Parathyroid adenoma (tissue), 2 donors: ENCODE measurements at regions not wholly inside any gene's neighbourhood (a gene's known extent, or its start where the extent isn't known, plus 50 kb on each side); places are given as distances from the start of the nearest gene placed in this dataset.

Experiments used
- H2AFZ ChIP-seq: fragments of 300-600 bp; sonication (generic); one replicate; pipeline ENCODE4 v1.7.0; 2017; ENCODE audit warnings: antibody characterized with exemption, mild to moderate bottlenecking
- H3K27ac ChIP-seq: fragments of 300-600 bp; sonication (generic); one replicate; pipeline ENCODE4 v1.7.0; 2017
- H3K27me3 ChIP-seq: fragments of 300-600 bp; sonication (generic); one replicate; pipeline ENCODE4 v1.7.0; 2017; ENCODE audit warnings: low read length; ENCODE audit not compliant: control insufficient read depth, insufficient read depth
- H3K36me3 ChIP-seq: fragments of 300-600 bp; sonication (generic); one replicate; pipeline ENCODE4 v1.7.0; 2017; ENCODE audit warnings: low read length; ENCODE audit not compliant: control insufficient read depth, insufficient read depth
- H3K4me1 ChIP-seq: fragments of 300-600 bp; sonication (generic); one replicate; pipeline ENCODE4 v1.7.0; 2017; ENCODE audit warnings: control low read depth
- H3K4me2 ChIP-seq: fragments of 300-600 bp; sonication (generic); one replicate; pipeline ENCODE4 v1.7.0; 2017; ENCODE audit warnings: low read length
- H3K4me3 ChIP-seq: fragments of 300-600 bp; sonication (generic); one replicate; pipeline ENCODE4 v1.7.0; 2017; ENCODE audit warnings: low read depth, low read length
- H3K79me2 ChIP-seq: fragments of 300-600 bp; sonication (generic); one replicate; pipeline ENCODE4 v1.7.0; 2017; ENCODE audit warnings: control low read depth
- H3K9ac ChIP-seq: fragments of 300-600 bp; sonication (generic); one replicate; pipeline ENCODE4 v1.7.0; 2017; ENCODE audit warnings: mild to moderate bottlenecking
- H3K9me3 ChIP-seq: fragments of 300-600 bp; sonication (generic); one replicate; pipeline ENCODE4 v1.7.0; 2017; ENCODE audit warnings: low read length; ENCODE audit not compliant: control insufficient read depth
- TF ChIP-seq, protein P1 (sequence below): fragments of 300-600 bp; sonication (generic); IDR thresholded peaks from one replicate; pipeline ENCODE4 v1.7.0; 2017; ENCODE audit warnings: antibody characterized with exemption, mild to moderate bottlenecking
- donor health status: primary hyperparathyroidism.

DNA sequence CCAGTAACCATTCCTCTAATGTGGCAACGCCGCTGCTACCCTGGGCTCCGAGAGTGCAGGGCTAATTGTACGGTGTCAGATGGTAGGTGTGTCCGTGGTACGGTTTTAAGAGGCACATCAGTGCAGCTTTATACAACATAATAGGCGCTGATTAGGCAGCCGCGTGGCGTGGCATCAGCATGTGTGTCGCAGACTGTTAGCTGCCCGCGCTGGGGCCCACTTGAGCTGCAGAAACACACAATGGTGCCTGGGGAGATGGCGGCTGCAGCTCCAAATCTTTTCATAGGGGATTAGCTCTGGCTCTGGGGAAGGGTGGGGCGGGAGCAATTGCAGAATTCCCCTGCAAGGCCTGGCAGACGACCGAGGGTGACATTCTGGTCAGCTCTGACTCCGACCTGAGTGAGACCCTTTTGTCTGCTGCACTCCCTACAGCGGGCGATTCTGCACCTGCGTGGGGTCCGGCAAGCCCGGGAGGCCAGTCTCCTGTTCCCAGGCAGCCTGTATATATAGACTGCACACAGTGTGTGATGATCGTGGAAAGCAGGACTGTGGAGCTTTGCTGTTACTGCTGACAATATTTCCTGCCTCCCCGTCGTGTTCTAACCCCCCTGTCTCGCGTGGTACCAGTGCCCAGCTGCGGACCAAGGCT lies 722.7 kb upstream of the CELF2 start:
- no peaks in the 10 kb centered on the region for H3K36me3 ChIP-seq
- no peak overlapping the region for H3K4me2 ChIP-seq
- H3K27me3 ChIP-seq, result no peaks in the 10 kb centered on the region
- no peak overlapping the region for H3K9ac ChIP-seq
- H3K4me3 ChIP-seq, result no peak overlapping the region
- H3K9me3 ChIP-seq, result no peaks in the 10 kb centered on the region
- TF ChIP-seq, protein P1, sequence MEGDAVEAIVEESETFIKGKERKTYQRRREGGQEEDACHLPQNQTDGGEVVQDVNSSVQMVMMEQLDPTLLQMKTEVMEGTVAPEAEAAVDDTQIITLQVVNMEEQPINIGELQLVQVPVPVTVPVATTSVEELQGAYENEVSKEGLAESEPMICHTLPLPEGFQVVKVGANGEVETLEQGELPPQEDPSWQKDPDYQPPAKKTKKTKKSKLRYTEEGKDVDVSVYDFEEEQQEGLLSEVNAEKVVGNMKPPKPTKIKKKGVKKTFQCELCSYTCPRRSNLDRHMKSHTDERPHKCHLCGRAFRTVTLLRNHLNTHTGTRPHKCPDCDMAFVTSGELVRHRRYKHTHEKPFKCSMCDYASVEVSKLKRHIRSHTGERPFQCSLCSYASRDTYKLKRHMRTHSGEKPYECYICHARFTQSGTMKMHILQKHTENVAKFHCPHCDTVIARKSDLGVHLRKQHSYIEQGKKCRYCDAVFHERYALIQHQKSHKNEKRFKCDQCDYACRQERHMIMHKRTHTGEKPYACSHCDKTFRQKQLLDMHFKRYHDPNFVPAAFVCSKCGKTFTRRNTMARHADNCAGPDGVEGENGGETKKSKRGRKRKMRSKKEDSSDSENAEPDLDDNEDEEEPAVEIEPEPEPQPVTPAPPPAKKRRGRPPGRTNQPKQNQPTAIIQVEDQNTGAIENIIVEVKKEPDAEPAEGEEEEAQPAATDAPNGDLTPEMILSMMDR, result no peak
- H3K79me2 ChIP-seq, result no peaks in the 10 kb centered on the region
- no peaks in the 10 kb centered on the region for H3K4me1 ChIP-seq
- no peak overlapping the region for H2AFZ ChIP-seq
- H3K27ac ChIP-seq, result no peak overlapping the region

DNA sequence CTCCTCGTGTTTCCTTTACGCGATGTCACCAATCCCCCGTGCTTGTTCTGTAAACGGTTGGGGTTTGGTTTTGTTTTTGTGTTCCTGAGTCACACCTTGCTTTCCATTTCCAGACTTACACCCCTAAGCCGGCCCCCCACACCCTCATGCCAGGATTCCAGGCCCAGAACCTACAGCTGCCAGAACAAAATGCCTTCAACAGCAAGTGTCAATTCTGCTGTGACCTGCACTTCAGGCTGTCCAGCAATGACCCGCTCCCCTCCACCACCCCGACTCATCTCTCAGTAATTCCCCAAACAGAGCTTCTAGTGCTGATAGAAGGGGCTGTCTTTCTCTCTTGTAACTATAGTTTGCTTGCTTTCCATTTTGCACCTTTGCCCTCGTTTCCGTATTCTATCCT lies 722.1 kb upstream of the CELF2 start:
- no peaks in the 10 kb centered on the region for H3K9me3 ChIP-seq
- no peaks in the 10 kb centered on the region for H3K27me3 ChIP-seq
- H3K27ac ChIP-seq, result no peak overlapping the region
- H3K4me2 ChIP-seq, result no peak overlapping the region
- H3K79me2 ChIP-seq, result no peaks in the 10 kb centered on the region
- H3K4me1 ChIP-seq, result no peaks in the 10 kb centered on the region
- H3K4me3 ChIP-seq, result no peak overlapping the region
- no peaks in the 10 kb centered on the region for H3K36me3 ChIP-seq
- TF ChIP-seq, protein P1, result no peak
- no peak overlapping the region for H3K9ac ChIP-seq
- H2AFZ ChIP-seq, result no peak overlapping the region

DNA sequence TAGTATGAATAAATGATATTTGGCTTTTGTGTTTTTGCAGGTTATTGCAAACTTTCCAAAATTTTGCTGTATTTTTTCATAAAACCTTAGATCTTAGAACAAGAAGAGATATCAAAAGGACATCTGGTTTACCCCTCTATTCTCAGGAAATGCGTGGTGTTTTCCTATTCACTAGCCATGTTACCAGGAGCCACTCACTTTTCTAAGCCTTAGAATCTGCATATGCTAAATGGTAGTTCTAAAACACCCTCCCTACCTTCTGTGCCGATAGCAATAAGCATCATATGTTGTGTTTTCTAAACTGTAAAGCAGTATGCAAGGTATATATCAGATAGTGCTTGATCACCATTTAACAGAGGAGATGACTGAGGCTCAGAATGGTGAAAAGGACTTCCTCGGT lies 715.0 kb upstream of the CELF2 start:
- Histone ChIP-seq H3K36me3 (no peaks in the 10 kb centered on the region), H3K4me3 (no peak overlapping the region), H3K27ac (no peak overlapping the region), H3K27me3 (no peaks in the 10 kb centered on the region), H2AFZ (no peak overlapping the region), H3K9ac (no peak overlapping the region), H3K4me1 (no peaks in the 10 kb centered on the region), H3K9me3 (no peaks in the 10 kb centered on the region), H3K4me2 (no peak overlapping the region), H3K79me2 (no peaks in the 10 kb centered on the region)
- TF ChIP-seq, protein P1, result no peak

DNA sequence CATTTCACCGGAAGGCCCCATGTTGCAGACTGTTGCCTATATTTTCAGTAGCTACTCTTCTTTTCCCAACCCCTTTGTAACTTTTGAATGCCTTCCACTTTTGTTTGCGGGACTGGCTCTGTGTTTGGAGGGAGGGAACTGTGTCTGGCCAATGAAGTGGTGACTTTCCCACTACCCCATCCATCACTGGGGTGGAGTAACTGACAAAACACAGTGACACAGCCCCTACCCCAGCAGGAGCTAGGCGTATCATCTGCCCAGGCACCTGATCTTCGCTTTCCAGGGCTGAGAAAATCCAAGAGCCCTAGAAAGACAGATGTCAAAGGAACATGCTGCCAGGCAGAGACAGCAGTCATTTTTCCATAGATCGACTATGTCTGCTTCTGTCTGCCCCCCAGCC lies 710.6 kb upstream of the CELF2 start:
- no peak overlapping the region for H3K4me2 ChIP-seq
- no peak overlapping the region for H2AFZ ChIP-seq
- no peaks in the 10 kb centered on the region for H3K36me3 ChIP-seq
- H3K4me1 ChIP-seq, result no peaks in the 10 kb centered on the region
- H3K27me3 ChIP-seq, result no peaks in the 10 kb centered on the region
- H3K4me3 ChIP-seq, result no peak overlapping the region
- H3K9me3 ChIP-seq, result no peaks in the 10 kb centered on the region
- H3K27ac ChIP-seq, result no peak overlapping the region
- H3K79me2 ChIP-seq, result no peaks in the 10 kb centered on the region
- TF ChIP-seq, protein P1, result no peak
- no peak overlapping the region for H3K9ac ChIP-seq

DNA sequence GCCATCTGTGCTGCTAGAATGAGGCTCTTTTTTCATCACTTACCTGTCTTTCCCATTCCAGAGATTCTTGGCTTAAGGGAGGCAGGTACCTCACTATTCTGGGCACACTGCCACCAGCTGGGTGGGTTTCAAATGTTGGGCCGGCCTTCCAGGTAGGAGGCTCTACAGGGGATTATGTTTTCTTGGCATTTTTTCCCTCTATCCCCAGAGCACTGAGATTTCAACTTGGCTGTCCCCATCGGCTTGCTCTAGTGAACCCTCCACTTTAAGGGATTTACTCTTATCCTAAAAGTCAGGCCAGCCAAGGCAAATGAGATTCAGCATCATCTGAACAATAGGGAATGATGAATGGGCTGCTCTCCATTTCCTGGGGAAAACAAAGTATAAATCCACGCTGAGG lies 710.1 kb upstream of the CELF2 start:
- H3K9ac ChIP-seq, result no peak overlapping the region
- no peaks in the 10 kb centered on the region for H3K4me1 ChIP-seq
- H2AFZ ChIP-seq, result no peak overlapping the region
- H3K27me3 ChIP-seq, result no peaks in the 10 kb centered on the region
- H3K36me3 ChIP-seq, result no peaks in the 10 kb centered on the region
- H3K79me2 ChIP-seq, result no peaks in the 10 kb centered on the region
- no peak overlapping the region for H3K4me3 ChIP-seq
- no peak overlapping the region for H3K4me2 ChIP-seq
- no peaks in the 10 kb centered on the region for H3K9me3 ChIP-seq
- TF ChIP-seq, protein P1, result no peak
- H3K27ac ChIP-seq, result no peak overlapping the region
